GM23338 (cell line): ENCODE measurements at regions not wholly inside any gene's neighbourhood (a gene's known extent, or its start where the extent isn't known, plus 50 kb on each side); places are given as distances from the start of the nearest gene placed in this dataset.

Experiments
- ATAC-seq: fragments of 200-7000 bp; cut with Tn5 transposase; 3 replicates; pipeline ENCODE4 v1.9.1; 2020
- DNase-seq: peaks from one replicate; pipeline ENCODE4 v3.0.0-alpha.2; 2015; ENCODE audit warnings: low spot score
- H2AFZ ChIP-seq: fragments of 200-600 bp; sonication (generic); 2 replicates; pipeline ENCODE4 v1.8.0; 2016; ENCODE audit warnings: antibody characterized with exemption, mild to moderate bottlenecking, moderate library complexity
- H3F3A ChIP-seq: fragments of 200-600 bp; sonication (generic); replicated peaks from 2 replicates; pipeline ENCODE4 v1.8.0; 2017; ENCODE audit warnings: antibody characterized with exemption, mixed run types, low read depth
- H3K27ac ChIP-seq: fragments of 200-600 bp; sonication (generic); 2 replicates; pipeline ENCODE4 v1.6.1; 2016; ENCODE audit warnings: low read depth
- H3K27me3 ChIP-seq: fragments of 200-600 bp; sonication (generic); 2 replicates; pipeline ENCODE4 v1.8.0; 2016; ENCODE audit warnings: mild to moderate bottlenecking, mixed run types, moderate library complexity; ENCODE audit not compliant: insufficient read depth
- H3K36me3 ChIP-seq: fragments of 200-600 bp; sonication (generic); 2 replicates; pipeline ENCODE4 v1.8.0; 2016; ENCODE audit warnings: mild to moderate bottlenecking; ENCODE audit not compliant: insufficient read depth
- H3K4me1 ChIP-seq: fragments of 200-600 bp; sonication (generic); 2 replicates; pipeline ENCODE4 v1.8.0; 2016; ENCODE audit warnings: mild to moderate bottlenecking, moderate library complexity; ENCODE audit not compliant: insufficient read depth
- H3K4me2 ChIP-seq: fragments of 200-600 bp; sonication (generic); 2 replicates; pipeline ENCODE4 v1.7.1; 2017; ENCODE audit warnings: mixed run types
- H3K4me3 ChIP-seq: fragments of 200-600 bp; sonication (generic); 2 replicates; pipeline ENCODE4 v1.6.1; 2016; ENCODE audit warnings: mixed run types
- H3K79me2 ChIP-seq: fragments of 200-600 bp; sonication (generic); replicated peaks from 2 replicates; pipeline ENCODE4 v1.8.0; 2017; ENCODE audit warnings: mild to moderate bottlenecking; ENCODE audit not compliant: insufficient read depth
- H3K9me2 ChIP-seq: fragments of 200-600 bp; sonication (generic); 2 replicates; pipeline ENCODE4 v1.8.0; 2017; ENCODE audit not compliant: insufficient read depth
- H4K20me1 ChIP-seq: fragments of 200-600 bp; sonication (generic); replicated peaks from 2 replicates; pipeline ENCODE4 v1.8.0; 2017; ENCODE audit warnings: mild to moderate bottlenecking; ENCODE audit not compliant: insufficient read depth
- H3K27ac Mint-ChIP-seq: 2 replicates; pipeline ENCODE4 v1.8.0; 2020; ENCODE audit warnings: inconsistent platforms, mild to moderate bottlenecking, moderate library complexity, mixed read lengths
- H3K27me3 Mint-ChIP-seq: 3 replicates; pipeline ENCODE4 v1.8.0; 2022; ENCODE audit warnings: low read depth, mild to moderate bottlenecking, moderate library complexity, mixed read lengths, inconsistent platforms; ENCODE audit not compliant: insufficient read depth, poor library complexity
- H3K36me3 Mint-ChIP-seq: 3 replicates; pipeline ENCODE4 v1.8.0; 2021; ENCODE audit warnings: low read depth, mild to moderate bottlenecking, inconsistent platforms, moderate library complexity, mixed read lengths
- H3K4me1 Mint-ChIP-seq: 3 replicates; pipeline ENCODE4 v1.8.0; 2020; ENCODE audit warnings: mild to moderate bottlenecking, inconsistent platforms, mixed read lengths
- H3K4me3 Mint-ChIP-seq: 3 replicates; pipeline ENCODE4 v1.8.0; 2021; ENCODE audit warnings: moderate library complexity, mild to moderate bottlenecking, inconsistent platforms, mixed read lengths
- H3K9me3 Mint-ChIP-seq: 3 replicates; pipeline ENCODE4 v1.8.0; 2020; ENCODE audit warnings: moderate library complexity, mild to moderate bottlenecking, inconsistent platforms, mixed read lengths
- CREB1 ChIP-seq: fragments of 250-450 bp; sonication (Bioruptor Pico); IDR thresholded peaks from 2 replicates; pipeline ENCODE4 v1.5.0; 2020; ENCODE audit warnings: low read depth, mild to moderate bottlenecking, moderate library complexity
- CTCF ChIP-seq, 2 experiments: fragments of 200-600 bp in 1 of 2; sonication (generic) in 1 of 2; conservative IDR thresholded peaks; 2 replicates each; pipeline versions ENCODE4 v1.5.1 to v1.6.1; 2016 to 2017; ENCODE audit warnings: antibody characterized with exemption in 2 of 2, low read depth in 2 of 2, mild to moderate bottlenecking in 2 of 2, moderate library complexity in 1 of 2
- ETS1 ChIP-seq: IDR thresholded peaks from 2 replicates; pipeline ENCODE4 v1.6.1; 2016; ENCODE audit warnings: antibody characterized with exemption
- EZH2 ChIP-seq: fragments of 200-600 bp; sonication (generic); IDR thresholded peaks from one replicate; pipeline ENCODE4 v1.8.0; 2017; ENCODE audit warnings: antibody characterized with exemption, mild to moderate bottlenecking, low read depth; ENCODE audit not compliant: unreplicated experiment
- EZH2phosphoT487 ChIP-seq: fragments of 200-600 bp; sonication (generic); IDR thresholded peaks from one replicate; pipeline ENCODE4 v1.8.1; 2018; ENCODE audit warnings: antibody characterized with exemption; ENCODE audit not compliant: unreplicated experiment
- JUNB ChIP-seq: IDR thresholded peaks from one replicate; pipeline ENCODE4 v1.6.1; 2016; ENCODE audit warnings: antibody characterized with exemption; ENCODE audit not compliant: unreplicated experiment
- NANOG ChIP-seq: IDR thresholded peaks from 2 replicates; pipeline ENCODE4 v1.6.1; 2016; ENCODE audit warnings: antibody characterized with exemption, borderline replicate concordance
- POLR2AphosphoS5 ChIP-seq: IDR thresholded peaks from 2 replicates; pipeline ENCODE4 v1.6.1; 2016; ENCODE audit warnings: antibody characterized with exemption, low read depth
- STAT1 ChIP-seq: IDR thresholded peaks from one replicate; pipeline ENCODE4 v1.6.1; 2016; ENCODE audit warnings: antibody characterized with exemption; ENCODE audit not compliant: unreplicated experiment
- ZNF114 ChIP-seq: fragments of 250-450 bp; sonication (Bioruptor Pico); IDR thresholded peaks from 2 replicates; pipeline ENCODE4 v1.5.0; 2020; ENCODE audit warnings: mild to moderate bottlenecking, moderate library complexity
- ZNF331 ChIP-seq: fragments of 250-450 bp; sonication (Bioruptor Pico); IDR thresholded peaks from 2 replicates; pipeline ENCODE4 v1.5.0; 2020; ENCODE audit warnings: low read depth, mild to moderate bottlenecking, moderate library complexity
- ZNF462 ChIP-seq: fragments of 250-450 bp; sonication (Bioruptor Pico); IDR thresholded peaks from 2 replicates; pipeline ENCODE4 v1.5.0; 2020; ENCODE audit warnings: mild to moderate bottlenecking, moderate library complexity
- TF ChIP-seq, protein P1 (sequence below): IDR thresholded peaks from one replicate; pipeline ENCODE4 v1.6.1; 2018; ENCODE audit warnings: antibody characterized with exemption; ENCODE audit not compliant: unreplicated experiment

DNA sequence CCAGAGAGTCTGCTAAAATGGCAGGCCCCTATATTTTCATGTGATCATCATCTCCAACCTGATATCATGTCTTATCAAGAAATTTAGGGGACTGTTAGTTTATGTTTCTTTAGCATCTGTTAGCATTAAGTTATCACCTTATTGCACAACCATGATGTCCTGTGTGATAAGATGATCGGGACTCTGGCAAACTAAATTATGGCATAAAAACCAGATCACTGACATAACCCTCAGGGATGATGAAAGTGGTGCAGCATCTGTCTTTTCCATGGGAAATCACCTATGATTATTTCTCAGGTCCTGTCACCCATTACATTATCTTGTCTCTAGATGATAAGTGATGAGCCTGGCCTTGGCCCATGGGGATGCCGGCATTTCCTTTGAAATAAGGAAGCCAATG lies 458.6 kb upstream of the DCC start:
- H3K27ac ChIP-seq: no peak overlapping the region
- Mint-ChIP-seq H3K4me3 (no peak overlapping the region), H3K4me1 (no peaks in the 10 kb centered on the region), H3K36me3 (no peaks in the 10 kb centered on the region; the same call in 2 of the 3 replicates), H3K9me3 (no peaks in the 10 kb centered on the region), H3K27me3 (no peaks in the 10 kb centered on the region), H3K27ac (no peak overlapping the region)
- peaks cover 9% of the 10 kb centered on the region; the same call in 1 of the 2 replicates for H3K9me2 ChIP-seq
- TF ChIP-seq EZH2 (no peak), CTCF (conservative IDR thresholded peaks at IDR 0.05; ENCODE audit: low read depth in 2 of 2) (no peak), CREB1 (CRISPR knock-in tag) (no peak), ETS1 (no peak), EZH2phosphoT487 (no peak), ZNF462 (CRISPR knock-in tag) (no peak), NANOG (no peak), JUNB (no peak), STAT1 (no peak), ZNF114 (CRISPR knock-in tag) (no peak), POLR2AphosphoS5 (no peak), ZNF331 (no peak)
- TF ChIP-seq, protein P1, sequence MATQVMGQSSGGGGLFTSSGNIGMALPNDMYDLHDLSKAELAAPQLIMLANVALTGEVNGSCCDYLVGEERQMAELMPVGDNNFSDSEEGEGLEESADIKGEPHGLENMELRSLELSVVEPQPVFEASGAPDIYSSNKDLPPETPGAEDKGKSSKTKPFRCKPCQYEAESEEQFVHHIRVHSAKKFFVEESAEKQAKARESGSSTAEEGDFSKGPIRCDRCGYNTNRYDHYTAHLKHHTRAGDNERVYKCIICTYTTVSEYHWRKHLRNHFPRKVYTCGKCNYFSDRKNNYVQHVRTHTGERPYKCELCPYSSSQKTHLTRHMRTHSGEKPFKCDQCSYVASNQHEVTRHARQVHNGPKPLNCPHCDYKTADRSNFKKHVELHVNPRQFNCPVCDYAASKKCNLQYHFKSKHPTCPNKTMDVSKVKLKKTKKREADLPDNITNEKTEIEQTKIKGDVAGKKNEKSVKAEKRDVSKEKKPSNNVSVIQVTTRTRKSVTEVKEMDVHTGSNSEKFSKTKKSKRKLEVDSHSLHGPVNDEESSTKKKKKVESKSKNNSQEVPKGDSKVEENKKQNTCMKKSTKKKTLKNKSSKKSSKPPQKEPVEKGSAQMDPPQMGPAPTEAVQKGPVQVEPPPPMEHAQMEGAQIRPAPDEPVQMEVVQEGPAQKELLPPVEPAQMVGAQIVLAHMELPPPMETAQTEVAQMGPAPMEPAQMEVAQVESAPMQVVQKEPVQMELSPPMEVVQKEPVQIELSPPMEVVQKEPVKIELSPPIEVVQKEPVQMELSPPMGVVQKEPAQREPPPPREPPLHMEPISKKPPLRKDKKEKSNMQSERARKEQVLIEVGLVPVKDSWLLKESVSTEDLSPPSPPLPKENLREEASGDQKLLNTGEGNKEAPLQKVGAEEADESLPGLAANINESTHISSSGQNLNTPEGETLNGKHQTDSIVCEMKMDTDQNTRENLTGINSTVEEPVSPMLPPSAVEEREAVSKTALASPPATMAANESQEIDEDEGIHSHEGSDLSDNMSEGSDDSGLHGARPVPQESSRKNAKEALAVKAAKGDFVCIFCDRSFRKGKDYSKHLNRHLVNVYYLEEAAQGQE: no peak
- no peaks in the 10 kb centered on the region for H3K36me3 ChIP-seq
- H3K79me2 ChIP-seq: no peaks in the 10 kb centered on the region
- H2AFZ ChIP-seq: no peak overlapping the region
- no peak for DNase-seq
- H4K20me1 ChIP-seq: no peaks in the 10 kb centered on the region
- no peaks in the 10 kb centered on the region for H3K27me3 ChIP-seq
- no peaks in the 10 kb centered on the region for H3K4me1 ChIP-seq
- H3K4me3 ChIP-seq: no peak overlapping the region
- H3K4me2 ChIP-seq: no peak overlapping the region
- H3F3A ChIP-seq: no peaks in the 10 kb centered on the region
- no peak for ATAC-seq
